Stimulated activated naive CD8-positive, alpha-beta T cell treated with anti-CD3 and anti-CD28 coated beads, Interleukin-15, Interleukin-2, amounts not matched to agents 100 U/mL and 50 U/mL, for 24 hours (primary cell): ENCODE measurements at regions not wholly inside any gene's neighbourhood (a gene's known extent, or its start where the extent isn't known, plus 50 kb on each side); places are given as distances from the start of the nearest gene placed in this dataset.
A peak's percentile ranks its signal among the peaks of the same experiment; 100 is the strongest.
"Not testable (repeated sequence)": the region's sequence is repeated elsewhere in the genome, so short reads cannot be mapped to it uniquely, and the experiment has no call there.

Experiments
- ATAC-seq: fragments of 150-1000 bp; cut with Tn5 transposase; one replicate; pipeline ENCODE4 v1.10.0; 2021
- DNase-seq: peaks from one replicate; pipeline ENCODE4 v3.0.0; 2021

GRCh38 chr13:73578251-73578875 lies 519.6 kb downstream of the KLF5 start:
- DNase-seq (no peak), ATAC-seq (no peak)

GRCh38 chr13:73576291-73576690 lies 517.5 kb downstream of the KLF5 start:
- no peak for ATAC-seq

GRCh38 chr13:73572824-73573223 lies 514.0 kb downstream of the KLF5 start:
- no peak for DNase-seq
- no peak for ATAC-seq

More at GRCh38 chr13:73576291-73576690, 517.5 kb downstream of the KLF5 start:
- no peak for DNase-seq

GRCh38 chr13:73571376-73571775 lies 512.6 kb downstream of the KLF5 start:
- no peak for DNase-seq
- no peak for ATAC-seq

GRCh38 chr13:73556902-73557301 lies 498.1 kb downstream of the KLF5 start:
- ATAC-seq (no peak), DNase-seq (no peak)

- ATAC-seq, result no peak
Measured at GRCh38 chr13:73556128-73556527, 497.3 kb downstream of the KLF5 start.

GRCh38 chr13:73551736-73552135 lies 492.9 kb downstream of the KLF5 start:
- ATAC-seq, result no peak

More at GRCh38 chr13:73556128-73556527, 497.3 kb downstream of the KLF5 start:
- DNase-seq, result no peak

GRCh38 chr13:73549717-73550116 lies 490.9 kb downstream of the KLF5 start:
- ATAC-seq, result no peak

More at GRCh38 chr13:73551736-73552135, 492.9 kb downstream of the KLF5 start:
- DNase-seq, result no peak

GRCh38 chr13:73548449-73548848 lies 489.6 kb downstream of the KLF5 start:
- ATAC-seq (no peak), DNase-seq (no peak)

More at GRCh38 chr13:73549717-73550116, 490.9 kb downstream of the KLF5 start:
- DNase-seq, result no peak

- DNase-seq, result no peak
- ATAC-seq, result no peak
Measured at GRCh38 chr13:73547239-73547638, 488.4 kb downstream of the KLF5 start.

- no peak for ATAC-seq
Measured at GRCh38 chr13:73544175-73544574, 485.4 kb downstream of the KLF5 start.

GRCh38 chr13:73542446-73542845 lies 483.6 kb downstream of the KLF5 start:
- DNase-seq (no peak), ATAC-seq (no peak)

More at GRCh38 chr13:73544175-73544574, 485.4 kb downstream of the KLF5 start:
- no peak for DNase-seq

GRCh38 chr13:73536865-73537264 lies 478.1 kb downstream of the KLF5 start:
- ATAC-seq (no peak), DNase-seq (no peak)

- no peak for DNase-seq
- ATAC-seq, result no peak
Measured at GRCh38 chr13:73535341-73535740, 476.5 kb downstream of the KLF5 start.

GRCh38 chr13:73532987-73533510 lies 474.2 kb downstream of the KLF5 start:
- no peak for ATAC-seq
- no peak for DNase-seq

GRCh38 chr13:73532582-73532981 lies 473.8 kb downstream of the KLF5 start:
- no peak for DNase-seq

GRCh38 chr13:73531014-73531413 lies 472.2 kb downstream of the KLF5 start:
- ATAC-seq, result no peak
- no peak for DNase-seq

More at GRCh38 chr13:73532582-73532981, 473.8 kb downstream of the KLF5 start:
- ATAC-seq, result no peak

- ATAC-seq (no peak), DNase-seq (no peak)
Measured at GRCh38 chr13:73522937-73523336, 464.1 kb downstream of the KLF5 start.

GRCh38 chr13:73521985-73522524 lies 463.2 kb downstream of the KLF5 start:
- no peak for ATAC-seq
- no peak for DNase-seq

GRCh38 chr13:73521290-73521624 lies 462.5 kb downstream of the KLF5 start:
- DNase-seq (peak; percentile 3), ATAC-seq (peak; percentile 69)

- DNase-seq (no peak), ATAC-seq (peak; percentile 32)
Measured at GRCh38 chr13:73520566-73521289, 461.9 kb downstream of the KLF5 start.

- not testable (repeated sequence) for DNase-seq, ATAC-seq
Measured at GRCh38 chr13:73520135-73520534, 461.3 kb downstream of the KLF5 start.
